ENCODE measurements at regions not wholly inside any gene's neighbourhood (a gene's known extent, or its start where the extent isn't known, plus 50 kb on each side); places are given as distances from the start of the nearest gene placed in this dataset.
A peak's percentile ranks its signal among the peaks of the same experiment; 100 is the strongest.
"Not testable (repeated sequence)": the region's sequence is repeated elsewhere in the genome, so short reads cannot be mapped to it uniquely, and the experiment has no call there.

GRCh38 chr9:27673641-27674040 is 100.4 kb upstream of the C9orf72 start:
- FAIRE-seq: no peak

GRCh38 chr9:27675354-27675753 is 102.1 kb upstream of the C9orf72 start:
- no peak for FAIRE-seq

GRCh38 chr9:27676827-27677226 is 103.5 kb upstream of the C9orf72 start:
- FAIRE-seq: no peak

GRCh38 chr9:27679338-27679737 is 106.1 kb upstream of the C9orf72 start:
- no peak for FAIRE-seq

- no peak for FAIRE-seq
These were observed 109.9 kb upstream of the C9orf72 start for GRCh38 chr9:27683181-27683580.

GRCh38 chr9:27688954-27689353 is 115.7 kb upstream of the C9orf72 start:
- FAIRE-seq: no peak

- FAIRE-seq: not testable (repeated sequence)
These were observed 117.5 kb upstream of the C9orf72 start for GRCh38 chr9:27690816-27691215.

- no peak for FAIRE-seq
These were observed 126.3 kb upstream of the C9orf72 start for GRCh38 chr9:27699621-27700020.

- FAIRE-seq: no peak
These were observed 127.7 kb upstream of the C9orf72 start for GRCh38 chr9:27701016-27701415.

GRCh38 chr9:27701587-27701986 is 128.3 kb upstream of the C9orf72 start:
- no peak for FAIRE-seq

GRCh38 chr9:27703216-27703980 is 130.1 kb upstream of the C9orf72 start:
- no peak for FAIRE-seq

GRCh38 chr9:27711241-27711640 is 138.0 kb upstream of the C9orf72 start:
- FAIRE-seq: no peak

- no peak for FAIRE-seq
These were observed 139.5 kb upstream of the C9orf72 start for GRCh38 chr9:27712806-27713205.

- FAIRE-seq: no peak
These were observed 141.1 kb upstream of the C9orf72 start for GRCh38 chr9:27714388-27714787.

- no peak for FAIRE-seq
These were observed 142.4 kb upstream of the C9orf72 start for GRCh38 chr9:27715651-27716050.

- no peak for FAIRE-seq
These were observed 144.7 kb upstream of the C9orf72 start for GRCh38 chr9:27717991-27718390.

- FAIRE-seq: no peak
These were observed 146.4 kb upstream of the C9orf72 start for GRCh38 chr9:27719711-27720110.

- FAIRE-seq: no peak
These were observed 149.6 kb upstream of the C9orf72 start for GRCh38 chr9:27722866-27723265.

- FAIRE-seq: peak; percentile 75
These were observed 153.2 kb upstream of the C9orf72 start for GRCh38 chr9:27726244-27727081.

GRCh38 chr9:27732494-27732893 is 159.2 kb upstream of the C9orf72 start:
- no peak for FAIRE-seq

GRCh38 chr9:27743490-27743889 is 170.2 kb upstream of the C9orf72 start:
- no peak for FAIRE-seq

- FAIRE-seq: no peak
These were observed 174.2 kb upstream of the C9orf72 start for GRCh38 chr9:27747450-27747849.

- FAIRE-seq: no peak
These were observed 176.6 kb upstream of the C9orf72 start for GRCh38 chr9:27749838-27750237.

GRCh38 chr9:27750566-27750965 is 177.3 kb upstream of the C9orf72 start:
- FAIRE-seq: no peak
